ENCODE measurements at regions not wholly inside any gene's neighbourhood (a gene's known extent, or its start where the extent isn't known, plus 50 kb on each side); places are given as distances from the start of the nearest gene placed in this dataset.

- TF ChIP-seq FOXK2 (IDR thresholded peaks at IDR 0.05) (no peak), SRF (IDR thresholded peaks at IDR 0.05; ENCODE audit: low read depth in 2 of 2, low read length in 2 of 2) (no peak), POLR2A (IDR thresholded peaks at IDR 0.05; ENCODE audit: low read depth, low read length) (no peak), MEF2A (IDR thresholded peaks at IDR 0.05; ENCODE audit: insufficient read depth, low read depth, low read length) (no peak)
Observed at GRCh38 chr12:125688223-125688622, 623.0 kb downstream of the AACS start.
